RWPE2 (cell line): ENCODE measurements at regions not wholly inside any gene's neighbourhood (a gene's known extent, or its start where the extent isn't known, plus 50 kb on each side); places are given as distances from the start of the nearest gene placed in this dataset.

Experiments
- ATAC-seq: fragments of 200-7000 bp; cut with Tn5 transposase; 3 replicates; pipeline ENCODE4 v1.9.1; 2021; ENCODE audit warnings: low read depth
- DNase-seq: peaks from one replicate; pipeline ENCODE4 v3.0.0-alpha.2; 2020; ENCODE audit warnings: low spot score
- H3K27ac ChIP-seq: fragments of 450-650 bp; 2 replicates; pipeline ENCODE4 v1.5.1; 2017; ENCODE audit warnings: mild to moderate bottlenecking; ENCODE audit not compliant: poor library complexity, severe bottlenecking
- H3K27me3 ChIP-seq: fragments of 250-450 bp; sonication (Bioruptor Pico); 2 replicates; pipeline ENCODE4 v1.5.1; 2021; ENCODE audit warnings: mild to moderate bottlenecking, moderate library complexity; ENCODE audit not compliant: insufficient read depth, poor library complexity, severe bottlenecking
- H3K36me3 ChIP-seq: fragments of 250-450 bp; sonication (Bioruptor Pico); 2 replicates; pipeline ENCODE4 v1.5.1; 2020; ENCODE audit warnings: low read depth, mild to moderate bottlenecking, moderate library complexity
- H3K4me1 ChIP-seq: fragments of 250-450 bp; sonication (Bioruptor Pico); 2 replicates; pipeline ENCODE4 v1.5.1; 2021; ENCODE audit warnings: mild to moderate bottlenecking, moderate library complexity; ENCODE audit not compliant: insufficient read depth, poor library complexity, severe bottlenecking
- H3K4me3 ChIP-seq: fragments of 250-450 bp; sonication (Bioruptor Pico); 2 replicates; pipeline ENCODE4 v1.5.1; 2021; ENCODE audit warnings: mild to moderate bottlenecking, moderate library complexity; ENCODE audit not compliant: severe bottlenecking
- H3K9me3 ChIP-seq: fragments of 250-450 bp; sonication (Bioruptor Pico); 2 replicates; pipeline ENCODE4 v1.5.1; 2021; ENCODE audit warnings: mild to moderate bottlenecking, moderate library complexity; ENCODE audit not compliant: severe bottlenecking
- CTCF ChIP-seq: fragments of 450-650 bp; IDR thresholded peaks from one replicate; pipeline ENCODE4 v1.5.1; 2017; ENCODE audit warnings: mild to moderate bottlenecking, moderate library complexity; ENCODE audit not compliant: poor library complexity, severe bottlenecking

GRCh38 chr14:53304726-53305381, 151.7 kb upstream of the DDHD1 start:
- no peaks in the 10 kb centered on the region for H3K4me1 ChIP-seq
- no peak overlapping the region for H3K27ac ChIP-seq
- no peaks in the 10 kb centered on the region for H3K36me3 ChIP-seq
- DNase-seq (no peak), ATAC-seq (no peak)
- peaks cover 3% of the 10 kb centered on the region for H3K27me3 ChIP-seq
- TF ChIP-seq CTCF = no peak
- no peaks in the 10 kb centered on the region for H3K9me3 ChIP-seq
- H3K4me3 ChIP-seq = no peak overlapping the region

GRCh38 chr14:53295985-53296582, 143.0 kb upstream of the DDHD1 start:
- Histone ChIP-seq H3K9me3 (no peaks in the 10 kb centered on the region), H3K4me1 (no peaks in the 10 kb centered on the region), H3K27me3 (no peaks in the 10 kb centered on the region), H3K27ac (no peak overlapping the region), H3K36me3 (no peaks in the 10 kb centered on the region), H3K4me3 (no peak overlapping the region)
- TF ChIP-seq CTCF = peak; percentile 92
- ATAC-seq (no peak), DNase-seq (no peak)

- no peaks in the 10 kb centered on the region for H3K27me3 ChIP-seq
- DNase-seq = no peak
- no peak for TF ChIP-seq CTCF
These were observed 142.2 kb upstream of the DDHD1 start for GRCh38 chr14:53295372-53295771.

GRCh38 chr14:53286301-53286700, 133.2 kb upstream of the DDHD1 start:
- H3K9me3 ChIP-seq = no peaks in the 10 kb centered on the region
- ATAC-seq (no peak), DNase-seq (no peak)
- no peaks in the 10 kb centered on the region for H3K27me3 ChIP-seq
- H3K27ac ChIP-seq = no peak overlapping the region
- TF ChIP-seq CTCF = no peak
- no peaks in the 10 kb centered on the region for H3K4me1 ChIP-seq
- H3K4me3 ChIP-seq = no peak overlapping the region
- no peaks in the 10 kb centered on the region for H3K36me3 ChIP-seq

More at GRCh38 chr14:53295372-53295771, 142.2 kb upstream of the DDHD1 start:
- Histone ChIP-seq H3K36me3 (no peaks in the 10 kb centered on the region), H3K27ac (no peak overlapping the region), H3K9me3 (no peaks in the 10 kb centered on the region), H3K4me3 (no peak overlapping the region), H3K4me1 (no peaks in the 10 kb centered on the region)
- ATAC-seq = no peak

- H3K4me1 ChIP-seq = no peaks in the 10 kb centered on the region
- H3K27me3 ChIP-seq = no peaks in the 10 kb centered on the region
- H3K27ac ChIP-seq = no peak overlapping the region
- TF ChIP-seq CTCF = peak; percentile 32
- no peaks in the 10 kb centered on the region for H3K9me3 ChIP-seq
- ATAC-seq = peak; percentile 49; the same call in 1 of the 3 replicates
- H3K36me3 ChIP-seq = no peaks in the 10 kb centered on the region
- no peak for DNase-seq
- H3K4me3 ChIP-seq = no peak overlapping the region
These were observed 132.7 kb upstream of the DDHD1 start for GRCh38 chr14:53285821-53286220.
